Transverse colon (tissue), 4 donors: ENCODE measurements at regions not wholly inside any gene's neighbourhood (a gene's known extent, or its start where the extent isn't known, plus 50 kb on each side); places are given as distances from the start of the nearest gene placed in this dataset.

Experiments used
- DNase-seq: peaks from one replicate; pipeline ENCODE4 v3.0.0-alpha.2; 2019
- H3K27ac ChIP-seq, 4 donors: fragments of 200-600 bp; sonication (generic); 2 replicates each; pipeline ENCODE4 v1.5.1; 2016 to 2018; ENCODE audit warnings: inconsistent platforms in 4 of 4
- H3K27me3 ChIP-seq: fragments of 200-600 bp; sonication (generic); 2 replicates; pipeline ENCODE4 v1.5.1; 2017; ENCODE audit warnings: inconsistent platforms
- H3K36me3 ChIP-seq, 4 donors: fragments of 200-600 bp; sonication (generic); 2 replicates each; pipeline ENCODE4 v1.5.1; 2017 to 2019; ENCODE audit warnings: inconsistent platforms in 4 of 4
- H3K4me1 ChIP-seq, 4 donors: fragments of 200-600 bp; sonication (generic); 2 replicates each; pipeline ENCODE4 v1.5.1; 2017 to 2020; ENCODE audit warnings: inconsistent platforms in 4 of 4
- H3K4me3 ChIP-seq, 4 donors: fragments of 200-600 bp; sonication (generic); 1 replicate in 1 of 4; 2 replicates in 3 of 4; pipeline versions ENCODE4 v1.5.1 to v1.6.1; 2017 to 2019; ENCODE audit warnings: inconsistent platforms in 4 of 4
- H3K9me3 ChIP-seq, 2 donors: fragments of 200-600 bp; sonication (generic); 2 replicates each; pipeline ENCODE4 v1.5.1; 2017 to 2019; ENCODE audit warnings: inconsistent platforms in 2 of 2
- EP300 ChIP-seq: sonication (generic); formaldehyde crosslinking; IDR thresholded peaks from one replicate; pipeline ENCODE4 v1.6.1; 2017; ENCODE audit warnings: antibody characterized with exemption, low read depth
- POLR2A ChIP-seq: fragments of 450-650 bp; IDR thresholded peaks from one replicate; pipeline ENCODE4 v1.6.1; 2016; ENCODE audit warnings: antibody characterized with exemption, mild to moderate bottlenecking, moderate library complexity
- POLR2AphosphoS5 ChIP-seq, 3 donors: sonication (generic); formaldehyde crosslinking; IDR thresholded peaks; one replicate each; pipeline ENCODE4 v1.6.1; 2016; ENCODE audit warnings: antibody characterized with exemption in 3 of 3
- WGBS, 2 donors: methylation state at CpG; one replicate each; pipeline ENCODE4 v1.1.5; 2018; ENCODE audit warnings: low coverage in 1 of 2; 5-methylcytosine and 5-hydroxymethylcytosine counted together
- in situ Hi-C, 4 donors: fragments of 200-750 bp; cut with MboI; loops; one replicate each; pipeline versions ENCODE4 v1.15.0 to v1.15.1; 2017; ENCODE audit warnings: low sequenced_read_pairs in 3 of 4, low pct_ligation_motif_present in 1 of 4, low pct_unique_long_range_greater_than_20kb in 1 of 4
- intact Hi-C: fragments of 100-400 bp; cut with DNase I; formaldehyde crosslinking; loops from one replicate; pipeline ENCODE4 v1.15.1; 2023; ENCODE audit warnings: low total_unique reads
- TF ChIP-seq, protein P1 (sequence below), 5 experiments: fragments of 200-600 bp in 3 of 5; fragments of 450-650 bp in 2 of 5; sonication (generic) in 3 of 5; IDR thresholded peaks; 1 replicate in 2 of 5; 2 replicates in 3 of 5; pipeline ENCODE4 v1.5.1; 2016 to 2017; ENCODE audit warnings: antibody characterized with exemption in 5 of 5, inconsistent platforms in 3 of 5, mild to moderate bottlenecking in 2 of 5, moderate library complexity in 1 of 5

DNA sequence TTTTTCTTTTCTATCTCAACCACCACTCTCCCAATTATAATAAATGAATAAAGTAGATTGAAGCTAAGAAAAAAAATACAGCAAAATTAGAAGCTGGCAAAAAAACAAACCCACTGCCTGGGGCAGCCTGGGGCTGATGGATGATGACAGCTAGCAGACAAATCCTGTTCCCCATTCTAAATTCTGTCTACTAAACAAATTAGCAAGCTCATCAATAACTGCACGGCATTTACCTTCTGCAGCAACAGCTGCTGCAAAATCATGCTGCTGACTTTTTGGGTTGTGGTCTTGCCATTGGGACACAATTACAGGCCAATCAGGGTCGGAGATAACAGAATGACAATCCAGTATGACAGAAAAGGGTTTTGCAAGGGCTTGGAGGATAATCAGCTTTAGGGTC, 443.6 kb upstream of the SOX5 start:
- TF ChIP-seq EP300 = no peak
- TF ChIP-seq, protein P1, sequence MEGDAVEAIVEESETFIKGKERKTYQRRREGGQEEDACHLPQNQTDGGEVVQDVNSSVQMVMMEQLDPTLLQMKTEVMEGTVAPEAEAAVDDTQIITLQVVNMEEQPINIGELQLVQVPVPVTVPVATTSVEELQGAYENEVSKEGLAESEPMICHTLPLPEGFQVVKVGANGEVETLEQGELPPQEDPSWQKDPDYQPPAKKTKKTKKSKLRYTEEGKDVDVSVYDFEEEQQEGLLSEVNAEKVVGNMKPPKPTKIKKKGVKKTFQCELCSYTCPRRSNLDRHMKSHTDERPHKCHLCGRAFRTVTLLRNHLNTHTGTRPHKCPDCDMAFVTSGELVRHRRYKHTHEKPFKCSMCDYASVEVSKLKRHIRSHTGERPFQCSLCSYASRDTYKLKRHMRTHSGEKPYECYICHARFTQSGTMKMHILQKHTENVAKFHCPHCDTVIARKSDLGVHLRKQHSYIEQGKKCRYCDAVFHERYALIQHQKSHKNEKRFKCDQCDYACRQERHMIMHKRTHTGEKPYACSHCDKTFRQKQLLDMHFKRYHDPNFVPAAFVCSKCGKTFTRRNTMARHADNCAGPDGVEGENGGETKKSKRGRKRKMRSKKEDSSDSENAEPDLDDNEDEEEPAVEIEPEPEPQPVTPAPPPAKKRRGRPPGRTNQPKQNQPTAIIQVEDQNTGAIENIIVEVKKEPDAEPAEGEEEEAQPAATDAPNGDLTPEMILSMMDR (IDR thresholded peaks at IDR 0.05) = no peak
- no peak for TF ChIP-seq POLR2A
- TF ChIP-seq POLR2AphosphoS5 (IDR thresholded peaks at IDR 0.05) = no peak
- no peak for DNase-seq
- Histone ChIP-seq H3K27me3 (no peaks in the 10 kb centered on the region), H3K27ac (no peak overlapping the region), H3K4me3 (no peak overlapping the region), H3K4me1 (no peaks in the 10 kb centered on the region), H3K36me3 (no peaks in the 10 kb centered on the region), H3K9me3 (no peaks in the 10 kb centered on the region)
- 79 to 100% methylated on average over 1 to 2 of the region's 2 CpGs for WGBS, 2 donors
- in situ Hi-C loops = no loop called here
- intact Hi-C loops = no loop called here

DNA sequence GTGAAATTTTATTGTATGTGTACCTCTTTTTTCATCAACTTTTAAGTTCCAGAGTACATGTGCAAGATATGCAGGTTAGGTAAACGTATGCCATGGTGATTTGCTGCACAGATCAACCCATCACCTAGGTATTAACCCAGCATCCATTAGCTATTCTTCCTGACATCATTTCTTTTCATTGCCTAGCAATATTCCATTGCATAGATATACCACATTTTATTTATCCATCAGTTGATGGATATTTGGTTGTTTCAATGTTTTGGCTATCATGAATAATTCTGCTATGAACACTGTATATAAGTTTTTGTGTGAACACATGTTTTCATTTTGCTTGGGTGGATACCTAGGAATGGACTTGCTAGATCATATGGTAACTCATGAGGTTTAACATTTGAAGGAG, 439.9 kb upstream of the SOX5 start:
- intact Hi-C loops (no loop called here), in situ Hi-C loops (no loop called here)
- TF ChIP-seq EP300 (no peak), POLR2AphosphoS5 (IDR thresholded peaks at IDR 0.05) (no peak), POLR2A (no peak)
- TF ChIP-seq, protein P1 (IDR thresholded peaks at IDR 0.05) = no peak
- Histone ChIP-seq H3K27me3 (no peaks in the 10 kb centered on the region), H3K4me1 (no peaks in the 10 kb centered on the region), H3K4me3 (no peak overlapping the region), H3K27ac (no peak overlapping the region), H3K9me3 (no peaks in the 10 kb centered on the region), H3K36me3 (no peaks in the 10 kb centered on the region)
- 56 to 66% methylated on average over 1 of the region's 1 CpG for WGBS, 2 donors
- DNase-seq = no peak

DNA sequence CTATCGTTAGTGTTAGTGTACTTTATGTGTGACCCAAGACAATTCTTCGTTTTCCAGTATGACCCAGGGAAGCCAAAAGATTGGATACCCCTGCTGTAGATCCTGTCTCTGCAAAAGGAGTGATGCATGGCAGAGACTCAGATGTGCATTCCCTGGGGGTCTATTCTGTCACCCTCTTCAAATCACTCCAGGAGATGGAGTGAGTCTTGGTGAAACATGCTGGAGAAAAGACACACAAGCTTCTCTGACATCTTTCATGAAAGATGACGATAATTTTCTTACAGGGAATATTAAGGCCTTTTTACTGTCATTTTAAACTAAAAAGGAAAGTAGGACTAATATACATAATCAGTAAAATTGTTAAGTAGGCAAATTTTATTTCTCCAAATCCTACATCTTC, 437.9 kb upstream of the SOX5 start:
- Histone ChIP-seq H3K9me3 (no peaks in the 10 kb centered on the region), H3K36me3 (no peaks in the 10 kb centered on the region), H3K4me3 (no peak overlapping the region), H3K27me3 (no peaks in the 10 kb centered on the region), H3K27ac (no peak overlapping the region), H3K4me1 (no peaks in the 10 kb centered on the region)
- WGBS, 2 donors = 89 to 94% methylated on average over 3 of the region's 3 CpGs
- TF ChIP-seq POLR2AphosphoS5 (IDR thresholded peaks at IDR 0.05) (no peak), POLR2A (no peak), EP300 (no peak)
- TF ChIP-seq, protein P1 (IDR thresholded peaks at IDR 0.05) = no peak
- intact Hi-C loops (no loop called here), in situ Hi-C loops (no loop called here)
- no peak for DNase-seq

DNA sequence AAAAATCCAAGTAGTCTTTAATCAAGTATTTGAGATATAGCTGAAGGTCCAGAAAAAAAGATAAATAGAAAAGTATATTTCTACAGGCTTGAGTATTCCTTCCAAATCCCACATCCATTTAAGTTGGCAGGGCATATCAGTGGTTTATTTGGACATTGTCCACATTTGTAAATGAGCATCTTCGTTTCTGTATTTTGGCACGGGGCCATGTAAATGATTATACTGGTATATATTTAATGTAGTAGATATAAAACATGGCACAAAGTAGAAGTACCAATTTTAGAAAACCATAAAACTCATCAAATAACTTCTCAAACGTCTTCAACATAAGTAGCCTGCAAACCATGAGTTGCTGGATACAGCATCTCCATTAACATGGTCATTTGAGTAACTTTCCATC, 437.4 kb upstream of the SOX5 start:
- H3K4me1 ChIP-seq = no peaks in the 10 kb centered on the region
- intact Hi-C loops (no loop called here), in situ Hi-C loops (no loop called here)
- no peak for DNase-seq
- H3K9me3 ChIP-seq = no peaks in the 10 kb centered on the region
- H3K4me3 ChIP-seq = no peak overlapping the region
- TF ChIP-seq, protein P1 (IDR thresholded peaks at IDR 0.05) = no peak
- TF ChIP-seq EP300 (no peak), POLR2AphosphoS5 (IDR thresholded peaks at IDR 0.05) (no peak), POLR2A (no peak)
- no peaks in the 10 kb centered on the region for H3K36me3 ChIP-seq
- no peak overlapping the region for H3K27ac ChIP-seq
- H3K27me3 ChIP-seq = no peaks in the 10 kb centered on the region
- WGBS, 2 donors = 54 to 67% methylated on average over 3 of the region's 3 CpGs
